ENCODE measurements at regions not wholly inside any gene's neighbourhood (a gene's known extent, or its start where the extent isn't known, plus 50 kb on each side); places are given as distances from the start of the nearest gene placed in this dataset.

- TF ChIP-seq USF2 (IDR thresholded peaks at IDR 0.05; ENCODE audit: low read length), result no peak
- TF ChIP-seq JUN (IDR thresholded peaks at IDR 0.05; ENCODE audit: low read depth, low read length), result no peak
- no peak for TF ChIP-seq TBP (IDR thresholded peaks at IDR 0.05; ENCODE audit: low read depth, low read length)
- peak; percentile 97 for TF ChIP-seq TEAD4 (IDR thresholded peaks at IDR 0.05; ENCODE audit: low read depth, low read length)
- TF ChIP-seq TAF1 (IDR thresholded peaks at IDR 0.05; ENCODE audit: low read depth, low read length), result no peak
- no peak for TF ChIP-seq GTF2F1 (IDR thresholded peaks at IDR 0.05; ENCODE audit: borderline replicate concordance, low read depth, low read length)
- TF ChIP-seq RBBP5 (IDR thresholded peaks at IDR 0.05; ENCODE audit: borderline replicate concordance, low read depth, low read length), result no peak
- TF ChIP-seq KDM4A (IDR thresholded peaks at IDR 0.05; ENCODE audit: low read depth, low read length, severe bottlenecking), result no peak
- TF ChIP-seq CHD2 (IDR thresholded peaks at IDR 0.05; ENCODE audit: low read length), result no peak
- no peak for TF ChIP-seq PHF8 (conservative IDR thresholded peaks at IDR 0.05; ENCODE audit: low read depth, low read length)
- TF ChIP-seq EP300 (IDR thresholded peaks at IDR 0.05; ENCODE audit: borderline replicate concordance in 1 of 2, low read depth in 2 of 2, low read length in 2 of 2), result peak in 1 of 2 experiments; percentile 52; a peak in 1 of 3 replicates
- no peak for TF ChIP-seq RAD21 (IDR thresholded peaks at IDR 0.05 in 1 of 2, conservative IDR thresholded peaks at IDR 0.05 in 1 of 2; ENCODE audit: low read depth in 2 of 2, low read length in 2 of 2)
- no peak for TF ChIP-seq FOSL1 (IDR thresholded peaks at IDR 0.05; ENCODE audit: insufficient read depth, low read depth, low read length)
- 0 out of 2 replicates have a peak, but pooled peaks have one; percentile 5 for TF ChIP-seq JUND (IDR thresholded peaks at IDR 0.05; ENCODE audit: low read length)
- no peak for TF ChIP-seq POLR2AphosphoS5 (IDR thresholded peaks at IDR 0.05; ENCODE audit: low read depth, low read length)
Measured at GRCh38 chr3:30259730-30260129, 346.7 kb upstream of the TGFBR2 start (continued).
